Fibroblast of mammary gland (primary cell): ENCODE measurements at regions not wholly inside any gene's neighbourhood (a gene's known extent, or its start where the extent isn't known, plus 50 kb on each side); places are given as distances from the start of the nearest gene placed in this dataset.
"Not testable (repeated sequence)": the region's sequence is repeated elsewhere in the genome, so short reads cannot be mapped to it uniquely, and the experiment has no call there.

Experiments
- DNase-seq: peaks from one replicate; pipeline ENCODE4 v3.0.0-alpha.2; 2010; ENCODE audit warnings: low read depth
- H3K4me3 ChIP-seq: 2 replicates; pipeline ENCODE4 v1.5.1; 2011; ENCODE audit warnings: low read depth, mild to moderate bottlenecking, low read length, moderate library complexity; ENCODE audit not compliant: control insufficient read depth
- CTCF ChIP-seq: conservative IDR thresholded peaks from 2 replicates; pipeline ENCODE4 v1.5.1; 2011; ENCODE audit warnings: low read depth, low read length, inconsistent platforms; ENCODE audit not compliant: control insufficient read depth, insufficient read depth

- no peak for DNase-seq
- no peak for TF ChIP-seq CTCF
- H3K4me3 ChIP-seq: no peak overlapping the region
Observed at GRCh38 chr14:83624541-83624940, 1905.4 kb upstream of the FLRT2 start.

- no peak overlapping the region for H3K4me3 ChIP-seq
- no peak for TF ChIP-seq CTCF
- no peak for DNase-seq
Observed at GRCh38 chr14:83632375-83632774, 1897.6 kb upstream of the FLRT2 start.

DNA sequence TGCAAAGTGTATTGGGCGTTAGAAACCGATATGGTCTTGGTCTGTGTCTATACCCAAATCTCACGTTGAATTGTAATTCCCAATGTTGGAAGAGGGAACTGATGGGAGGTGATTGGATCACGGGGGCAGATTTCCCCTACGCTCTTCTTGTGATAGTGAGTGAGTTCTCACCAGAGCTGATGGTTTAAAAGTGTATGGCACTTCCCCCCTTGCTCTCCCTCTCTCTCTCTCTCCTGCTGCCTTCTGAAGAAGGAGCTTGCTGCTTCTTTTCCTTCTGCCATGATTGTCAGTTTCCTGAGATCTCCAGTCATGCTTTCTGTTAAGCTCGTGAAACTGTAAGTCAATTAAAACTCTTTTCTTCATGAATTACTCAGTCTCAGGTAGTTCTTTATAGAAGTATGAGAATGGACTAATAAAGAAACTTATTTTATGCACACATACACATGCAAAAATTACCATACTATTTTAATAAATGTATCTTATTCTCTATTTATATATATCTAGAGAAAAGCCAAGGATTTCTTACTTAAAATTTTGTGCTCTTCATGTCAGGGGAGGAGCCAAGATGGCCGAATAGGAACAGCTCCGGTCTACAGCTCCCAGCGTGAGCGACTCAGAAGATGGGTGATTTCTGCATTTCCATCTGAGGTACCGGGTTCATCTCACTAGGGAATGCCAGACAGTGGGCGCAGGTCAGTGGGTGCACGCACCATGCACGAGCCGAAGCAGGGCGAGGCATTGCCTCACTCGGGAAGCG lies 1891.0 kb upstream of the FLRT2 start:
- no peak for TF ChIP-seq CTCF
- H3K4me3 ChIP-seq: no peak overlapping the region
- DNase-seq: no peak

GRCh38 chr14:83639505-83639875 lies 1890.5 kb upstream of the FLRT2 start:
- H3K4me3 ChIP-seq, DNase-seq: not testable (repeated sequence)

GRCh38 chr14:83646228-83646627 lies 1883.7 kb upstream of the FLRT2 start:
- no peak overlapping the region for H3K4me3 ChIP-seq
- DNase-seq: no peak
- TF ChIP-seq CTCF: no peak

GRCh38 chr14:83660597-83660996 lies 1869.3 kb upstream of the FLRT2 start:
- TF ChIP-seq CTCF: no peak
- no peak for DNase-seq
- H3K4me3 ChIP-seq: no peak overlapping the region

GRCh38 chr14:83664389-83664788 lies 1865.6 kb upstream of the FLRT2 start:
- no peak for DNase-seq
- H3K4me3 ChIP-seq: no peak overlapping the region
- no peak for TF ChIP-seq CTCF
